GM18502 (cell line): ENCODE measurements at regions not wholly inside any gene's neighbourhood (a gene's known extent, or its start where the extent isn't known, plus 50 kb on each side); places are given as distances from the start of the nearest gene placed in this dataset.

ENCODE experiments used
- ATAC-seq: cut with Tn5 transposase; IDR thresholded peaks from one replicate; pipeline ENCODE4 v1.9.1; 2021; ENCODE audit warnings: mild to moderate bottlenecking; ENCODE audit not compliant: unreplicated experiment, poor library complexity

GRCh38 chr1:98053471-98054366 is 132.9 kb upstream of the DPYD start:
- ATAC-seq: peak; percentile 97

- peak; percentile 49 for ATAC-seq
Observed at GRCh38 chr1:98051065-98051675, 130.3 kb upstream of the DPYD start.

- ATAC-seq: no peak
Observed at GRCh38 chr1:98049370-98050135, 128.7 kb upstream of the DPYD start.

GRCh38 chr1:98048751-98049325 is 128.0 kb upstream of the DPYD start:
- no peak for ATAC-seq

- ATAC-seq: peak; percentile 69
Observed at GRCh38 chr1:98048244-98048643, 127.4 kb upstream of the DPYD start.

- no peak for ATAC-seq
Observed at GRCh38 chr1:98047171-98047570, 126.3 kb upstream of the DPYD start.

GRCh38 chr1:98045767-98046641 is 125.2 kb upstream of the DPYD start:
- no peak for ATAC-seq

GRCh38 chr1:98045211-98045766 is 124.5 kb upstream of the DPYD start:
- no peak for ATAC-seq

- ATAC-seq: no peak
Observed at GRCh38 chr1:98044766-98045165, 123.9 kb upstream of the DPYD start.

- no peak for ATAC-seq
Observed at GRCh38 chr1:98044071-98044697, 123.3 kb upstream of the DPYD start.

GRCh38 chr1:98035602-98036002 is 114.8 kb upstream of the DPYD start:
- no peak for ATAC-seq

GRCh38 chr1:98034505-98034904 is 113.7 kb upstream of the DPYD start:
- no peak for ATAC-seq

- ATAC-seq: no peak
Observed at GRCh38 chr1:98032958-98033357, 112.1 kb upstream of the DPYD start.

- ATAC-seq: no peak
Observed at GRCh38 chr1:98030976-98031375, 110.1 kb upstream of the DPYD start.

GRCh38 chr1:98030483-98030882 is 109.6 kb upstream of the DPYD start:
- no peak for ATAC-seq

GRCh38 chr1:98028800-98029199 is 108.0 kb upstream of the DPYD start:
- ATAC-seq: no peak

- no peak for ATAC-seq
Observed at GRCh38 chr1:98027103-98027705, 106.4 kb upstream of the DPYD start.

- ATAC-seq: no peak
Observed at GRCh38 chr1:98025858-98026257, 105.0 kb upstream of the DPYD start.

- no peak for ATAC-seq
Observed at GRCh38 chr1:98021126-98021525, 100.3 kb upstream of the DPYD start.
